Heart left ventricle (tissue), 16 donors: ENCODE measurements at regions not wholly inside any gene's neighbourhood (a gene's known extent, or its start where the extent isn't known, plus 50 kb on each side); places are given as distances from the start of the nearest gene placed in this dataset.
"Not testable (repeated sequence)": the region's sequence is repeated elsewhere in the genome, so short reads cannot be mapped to it uniquely, and the experiment has no call there.

Experiments
- ATAC-seq, 4 donors: fragments of 200-7000 bp; cut with Tn5 transposase; one replicate each; pipeline ENCODE4 v1.9.1; 2020 to 2022; ENCODE audit warnings: moderate library complexity in 4 of 4, mild to moderate bottlenecking in 3 of 4, moderate number of reproducible peaks in 1 of 4
- DNase-seq, 5 donors: peaks; one replicate each; pipeline ENCODE4 v3.0.0-alpha.2; 2020
- H3K27ac ChIP-seq, 12 donors: fragments of 200-600 bp; sonication (generic) in 4 of 12; one replicate each; pipeline versions ENCODE4 v1.5.0 to v1.8.0; 2016 to 2022; ENCODE audit warnings: mild to moderate bottlenecking in 2 of 12
- H3K27me3 ChIP-seq, 9 donors: fragments of 200-600 bp; sonication (generic) in 2 of 9; one replicate each; pipeline versions ENCODE4 v1.5.1 to v1.8.0; 2016 to 2022; ENCODE audit warnings: mild to moderate bottlenecking in 3 of 9
- H3K36me3 ChIP-seq, 9 donors: fragments of 200-600 bp; sonication (generic) in 2 of 9; one replicate each; pipeline versions ENCODE4 v1.5.0 to v1.8.0; 2018 to 2022; ENCODE audit warnings: mild to moderate bottlenecking in 2 of 9
- H3K4me1 ChIP-seq, 12 donors: fragments of 200-600 bp; sonication (generic) in 4 of 12; one replicate each; pipeline versions ENCODE4 v1.5.0 to v1.8.0; 2016 to 2022; ENCODE audit warnings: mild to moderate bottlenecking in 3 of 12
- H3K4me3 ChIP-seq, 12 donors: fragments of 200-600 bp; sonication (generic) in 4 of 12; one replicate each; pipeline versions ENCODE4 v1.5.0 to v1.8.0; 2017 to 2022; ENCODE audit warnings: mild to moderate bottlenecking in 9 of 12, moderate library complexity in 4 of 12
- H3K9me3 ChIP-seq, 12 donors: fragments of 200-600 bp; sonication (generic) in 4 of 12; one replicate each; pipeline versions ENCODE4 v1.5.0 to v1.8.0; 2016 to 2022; ENCODE audit warnings: mild to moderate bottlenecking in 1 of 12
- POLR2A ChIP-seq, 2 donors: fragments of 450-650 bp; IDR thresholded peaks; one replicate each; pipeline ENCODE4 v1.6.1; 2017; ENCODE audit warnings: antibody characterized with exemption in 2 of 2, mild to moderate bottlenecking in 2 of 2, moderate library complexity in 2 of 2
- WGBS, 4 donors: extraction: QIAGEN DNeasy Blood & Tissue Kit in 2 of 4; methylation state at CpG; one replicate each; pipeline versions ENCODE4 v1.1.5 to v1.1.7; 2013 to 2018; 5-methylcytosine and 5-hydroxymethylcytosine counted together
- intact Hi-C, 10 donors: fragments of 100-400 bp; cut with DNase I; formaldehyde crosslinking; loops; one replicate each; pipeline versions ENCODE4 v1.11.1 to v1.14.2; 2022
- TF ChIP-seq, protein P1 (sequence below), 12 donors: fragments of 200-600 bp; sonication (generic) in 4 of 12; IDR thresholded peaks; one replicate each; pipeline versions ENCODE4 v1.5.0 to v1.8.0; 2018 to 2022; ENCODE audit warnings: antibody characterized with exemption in 12 of 12, mild to moderate bottlenecking in 5 of 12
- donor health status: ischemic (EF 13 %, LVEDD 7.1; RV severe dilation, severe dysfunction).
- donor health status: healthy with polysubstance abuse.
- donor health status: DM: no; HTN: yes; CAD: no.
- donor health status: DM: no; HTN: no; CAD: no.
- donor health status: ischemic (EF 25% LVEDD 6.9; RV normal size, moderate dysfunction).
- donor health status: ischemic (EF 25% LVEDD 5.7; RV mildly dilated, moderate dysfunction).
- donor health status: healthy.
- donor health status: DM: yes; HTN: yes; CAD: no.
- donor health status: ischemic (EF 35%, LVEDD 5.7; RV mildly dilated, moderate dysfunction).
- donor health status: nonischemic (EF 11% LVEDD 7.7; RV severe dilation, severe dysfunction).
- donor health status: DM: yes; HTN: yes; CAD: no.
- donor health status: PGD.
- donor health status: ischemic (EF 29% LVEDD 5.4; RV normal size, mild dysfunction).
- donor health status: nonischemic (EF 23%, LVEDD 6.1; RV moderate dilation, normal function).

GRCh38 chr10:4902571-4903011 lies 60.6 kb upstream of the AKR1C1 start:
- Histone ChIP-seq H3K4me3 (no peak overlapping the region), H3K27me3 (no peaks in the 10 kb centered on the region), H3K4me1 (peaks cover 0 to 21% (median 7%) of the 10 kb centered on the region in 12 donors), H3K9me3 (no peaks in the 10 kb centered on the region), H3K36me3 (no peaks in the 10 kb centered on the region), H3K27ac (peak overlapping the region in 9 of 12 donors; percentile 1 to 71 (median 39))
- ATAC-seq (peak; percentile 26 to 78 (median 66)), DNase-seq (no peak)
- WGBS, 4 donors = 49 to 57% (median 54%) methylated on average over 5 of the region's 5 CpGs
- intact Hi-C loops = no loop called here
- TF ChIP-seq POLR2A (IDR thresholded peaks at IDR 0.05) = no peak
- TF ChIP-seq, protein P1, sequence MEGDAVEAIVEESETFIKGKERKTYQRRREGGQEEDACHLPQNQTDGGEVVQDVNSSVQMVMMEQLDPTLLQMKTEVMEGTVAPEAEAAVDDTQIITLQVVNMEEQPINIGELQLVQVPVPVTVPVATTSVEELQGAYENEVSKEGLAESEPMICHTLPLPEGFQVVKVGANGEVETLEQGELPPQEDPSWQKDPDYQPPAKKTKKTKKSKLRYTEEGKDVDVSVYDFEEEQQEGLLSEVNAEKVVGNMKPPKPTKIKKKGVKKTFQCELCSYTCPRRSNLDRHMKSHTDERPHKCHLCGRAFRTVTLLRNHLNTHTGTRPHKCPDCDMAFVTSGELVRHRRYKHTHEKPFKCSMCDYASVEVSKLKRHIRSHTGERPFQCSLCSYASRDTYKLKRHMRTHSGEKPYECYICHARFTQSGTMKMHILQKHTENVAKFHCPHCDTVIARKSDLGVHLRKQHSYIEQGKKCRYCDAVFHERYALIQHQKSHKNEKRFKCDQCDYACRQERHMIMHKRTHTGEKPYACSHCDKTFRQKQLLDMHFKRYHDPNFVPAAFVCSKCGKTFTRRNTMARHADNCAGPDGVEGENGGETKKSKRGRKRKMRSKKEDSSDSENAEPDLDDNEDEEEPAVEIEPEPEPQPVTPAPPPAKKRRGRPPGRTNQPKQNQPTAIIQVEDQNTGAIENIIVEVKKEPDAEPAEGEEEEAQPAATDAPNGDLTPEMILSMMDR (IDR thresholded peaks at IDR 0.05) = no peak

DNA sequence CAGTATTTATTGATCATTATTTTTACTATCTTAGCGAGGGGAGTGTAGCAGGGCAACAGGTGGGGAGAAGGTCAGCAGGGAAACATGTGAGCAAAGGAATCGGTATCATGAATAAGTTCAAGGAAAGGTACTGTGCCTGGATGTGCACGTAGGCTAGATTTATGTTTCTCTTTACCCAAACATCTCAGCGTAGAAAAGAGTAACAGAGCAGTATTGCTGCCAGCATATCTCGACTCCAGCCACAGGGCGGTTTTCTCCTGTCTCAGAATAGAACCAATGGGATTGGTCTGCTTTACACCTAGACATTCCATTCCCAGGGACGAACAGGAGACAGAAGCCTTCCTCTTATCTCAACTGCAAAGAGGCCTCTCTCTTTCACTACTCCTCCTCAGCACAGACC lies 60.1 kb upstream of the AKR1C1 start:
- 51 to 63% (median 59%) methylated on average over 7 of the region's 7 CpGs for WGBS, 4 donors
- H3K4me3 ChIP-seq, H3K9me3 ChIP-seq, H3K27me3 ChIP-seq, DNase-seq, intact Hi-C loops, ATAC-seq, H3K36me3 ChIP-seq: not testable (repeated sequence)
- Histone ChIP-seq H3K27ac (peak overlapping the region in 6 of 12 donors; percentile 1 to 71 (median 59)), H3K4me1 (peaks cover 0 to 21% (median 7%) of the 10 kb centered on the region in 12 donors)

- H3K36me3 ChIP-seq, H3K4me3 ChIP-seq, intact Hi-C loops, ATAC-seq, DNase-seq, H3K9me3 ChIP-seq, H3K27me3 ChIP-seq, H3K27ac ChIP-seq: not testable (repeated sequence)
- peaks cover 0 to 21% (median 7%) of the 10 kb centered on the region in 12 donors for H3K4me1 ChIP-seq
- 67 to 75% (median 70%) methylated on average over 2 of the region's 2 CpGs for WGBS, 4 donors
Measured at GRCh38 chr10:4903675-4904074, 59.5 kb upstream of the AKR1C1 start.

GRCh38 chr10:4909118-4909517 lies 54.1 kb upstream of the AKR1C1 start:
- Histone ChIP-seq H3K36me3 (peaks cover 0 to 4% (median 0%) of the 10 kb centered on the region in 9 donors), H3K4me3 (no peak overlapping the region), H3K4me1 (no peaks in the 10 kb centered on the region), H3K27ac (no peak overlapping the region), H3K9me3 (no peaks in the 10 kb centered on the region), H3K27me3 (no peaks in the 10 kb centered on the region)
- ATAC-seq (no peak), DNase-seq (no peak)
- 89 to 96% (median 94%) methylated on average over 5 to 6 of the region's 6 CpGs for WGBS, 4 donors
- TF ChIP-seq, protein P1 (IDR thresholded peaks at IDR 0.05) = no peak
- no peak for TF ChIP-seq POLR2A (IDR thresholded peaks at IDR 0.05)
- intact Hi-C loops = no loop called here
